ENCODE measurements at regions not wholly inside any gene's neighbourhood (a gene's known extent, or its start where the extent isn't known, plus 50 kb on each side); places are given as distances from the start of the nearest gene placed in this dataset.

- no peaks in the 10 kb centered on the region for H3K27me3 ChIP-seq (ENCODE audit: control insufficient read depth, insufficient read depth, low read length)
- no peak overlapping the region for H3K27ac ChIP-seq (ENCODE audit: insufficient read depth, low read length, poor library complexity, severe bottlenecking)
Measured at GRCh38 chr18:75895135-75895534, 467.6 kb upstream of the SMIM21 start.

GRCh38 chr18:75884728-75885127 lies 457.2 kb upstream of the SMIM21 start:
- Histone ChIP-seq H3K27ac (ENCODE audit: insufficient read depth, low read length, poor library complexity, severe bottlenecking) (no peak overlapping the region), H3K36me3 (ENCODE audit: control insufficient read depth, insufficient read depth, low read length) (no peaks in the 10 kb centered on the region), H3K4me1 (ENCODE audit: control insufficient read depth, insufficient read depth, low read length, poor library complexity, severe bottlenecking) (no peaks in the 10 kb centered on the region), H3K4me3 (ENCODE audit: low read depth, low read length) (no peak overlapping the region), H3K27me3 (ENCODE audit: control insufficient read depth, insufficient read depth, low read length) (no peaks in the 10 kb centered on the region), H3K9me3 (ENCODE audit: control insufficient read depth in 2 of 2, low read length in 2 of 2) (no peaks in the 10 kb centered on the region)
- H3K9me3 Mint-ChIP-seq = peaks cover 0 to 2% (median 0%) of the 10 kb centered on the region in 7 donors
- H3K27me3 Mint-ChIP-seq = no peaks in the 10 kb centered on the region
- no peaks in the 10 kb centered on the region for H3K4me1 Mint-ChIP-seq
- DNase-seq (no peak), ATAC-seq (ENCODE audit: low read depth in 2 of 2) (no peak)
- peak overlapping the region in 1 of 4 donors; percentile 1 for H3K4me3 Mint-ChIP-seq
- no peak overlapping the region for H3K27ac Mint-ChIP-seq
- no peaks in the 10 kb centered on the region for H3K36me3 Mint-ChIP-seq

More at GRCh38 chr18:75895135-75895534, 467.6 kb upstream of the SMIM21 start:
- DNase-seq (no peak), ATAC-seq (ENCODE audit: low read depth in 2 of 2) (no peak)
- Histone ChIP-seq H3K4me3 (ENCODE audit: low read depth, low read length) (no peak overlapping the region), H3K4me1 (ENCODE audit: control insufficient read depth, insufficient read depth, low read length, poor library complexity, severe bottlenecking) (no peaks in the 10 kb centered on the region), H3K9me3 (ENCODE audit: control insufficient read depth in 2 of 2, low read length in 2 of 2) (no peaks in the 10 kb centered on the region), H3K36me3 (ENCODE audit: control insufficient read depth, insufficient read depth, low read length) (no peaks in the 10 kb centered on the region)
- peaks cover 0 to 4% (median 0%) of the 10 kb centered on the region in 7 donors for H3K9me3 Mint-ChIP-seq
- no peak overlapping the region for H3K27ac Mint-ChIP-seq
- no peaks in the 10 kb centered on the region for H3K27me3 Mint-ChIP-seq
- no peak overlapping the region for H3K4me3 Mint-ChIP-seq
- H3K4me1 Mint-ChIP-seq = no peaks in the 10 kb centered on the region
- no peaks in the 10 kb centered on the region for H3K36me3 Mint-ChIP-seq

- H3K27ac Mint-ChIP-seq = no peak overlapping the region
- H3K4me1 Mint-ChIP-seq = no peaks in the 10 kb centered on the region
- Histone ChIP-seq H3K4me1 (ENCODE audit: control insufficient read depth, insufficient read depth, low read length, poor library complexity, severe bottlenecking) (no peaks in the 10 kb centered on the region), H3K9me3 (ENCODE audit: control insufficient read depth in 2 of 2, low read length in 2 of 2) (no peaks in the 10 kb centered on the region), H3K4me3 (ENCODE audit: low read depth, low read length) (no peak overlapping the region), H3K36me3 (ENCODE audit: control insufficient read depth, insufficient read depth, low read length) (no peaks in the 10 kb centered on the region), H3K27me3 (ENCODE audit: control insufficient read depth, insufficient read depth, low read length) (no peaks in the 10 kb centered on the region), H3K27ac (ENCODE audit: insufficient read depth, low read length, poor library complexity, severe bottlenecking) (no peak overlapping the region)
- DNase-seq = no peak
- no peak overlapping the region for H3K4me3 Mint-ChIP-seq
- H3K9me3 Mint-ChIP-seq = peaks cover 0 to 9% (median 4%) of the 10 kb centered on the region in 7 donors
- H3K27me3 Mint-ChIP-seq = peaks cover 4% of the 10 kb centered on the region
- ATAC-seq (ENCODE audit: low read depth in 2 of 2) = no peak
- H3K36me3 Mint-ChIP-seq = no peaks in the 10 kb centered on the region
Measured at GRCh38 chr18:75880925-75881504, 453.5 kb upstream of the SMIM21 start.

- H3K4me1 Mint-ChIP-seq = no peaks in the 10 kb centered on the region
- no peaks in the 10 kb centered on the region for H3K36me3 Mint-ChIP-seq
- no peak overlapping the region for H3K27ac Mint-ChIP-seq
- peaks cover 0 to 9% (median 4%) of the 10 kb centered on the region in 7 donors for H3K9me3 Mint-ChIP-seq
- no peaks in the 10 kb centered on the region for H3K36me3 ChIP-seq (ENCODE audit: control insufficient read depth, insufficient read depth, low read length)
- no peak overlapping the region for H3K4me3 Mint-ChIP-seq
- H3K4me1 ChIP-seq (ENCODE audit: control insufficient read depth, insufficient read depth, low read length, poor library complexity, severe bottlenecking) = no peaks in the 10 kb centered on the region
- H3K27ac ChIP-seq (ENCODE audit: insufficient read depth, low read length, poor library complexity, severe bottlenecking) = no peak overlapping the region
- H3K9me3 ChIP-seq (ENCODE audit: control insufficient read depth in 2 of 2, low read length in 2 of 2) = no peaks in the 10 kb centered on the region
- peaks cover 4% of the 10 kb centered on the region for H3K27me3 Mint-ChIP-seq
- no peak for DNase-seq
- H3K27me3 ChIP-seq (ENCODE audit: control insufficient read depth, insufficient read depth, low read length) = no peaks in the 10 kb centered on the region
- ATAC-seq (ENCODE audit: low read depth in 2 of 2) = no peak
- no peak overlapping the region for H3K4me3 ChIP-seq (ENCODE audit: low read depth, low read length)
Measured at GRCh38 chr18:75880266-75880665, 452.8 kb upstream of the SMIM21 start.

GRCh38 chr18:75879196-75879595 lies 451.7 kb upstream of the SMIM21 start:
- no peaks in the 10 kb centered on the region for H3K36me3 Mint-ChIP-seq
- Histone ChIP-seq H3K27ac (ENCODE audit: insufficient read depth, low read length, poor library complexity, severe bottlenecking) (no peak overlapping the region), H3K9me3 (ENCODE audit: control insufficient read depth in 2 of 2, low read length in 2 of 2) (no peaks in the 10 kb centered on the region), H3K27me3 (ENCODE audit: control insufficient read depth, insufficient read depth, low read length) (no peaks in the 10 kb centered on the region), H3K4me3 (ENCODE audit: low read depth, low read length) (no peak overlapping the region), H3K36me3 (ENCODE audit: control insufficient read depth, insufficient read depth, low read length) (no peaks in the 10 kb centered on the region), H3K4me1 (ENCODE audit: control insufficient read depth, insufficient read depth, low read length, poor library complexity, severe bottlenecking) (no peaks in the 10 kb centered on the region)
- H3K4me1 Mint-ChIP-seq = no peaks in the 10 kb centered on the region
- ATAC-seq (ENCODE audit: low read depth in 2 of 2) (no peak), DNase-seq (no peak)
- H3K27me3 Mint-ChIP-seq = peaks cover 4% of the 10 kb centered on the region
- H3K9me3 Mint-ChIP-seq = peaks cover 0 to 9% (median 4%) of the 10 kb centered on the region in 7 donors
- no peak overlapping the region for H3K4me3 Mint-ChIP-seq
- no peak overlapping the region for H3K27ac Mint-ChIP-seq

- H3K4me3 Mint-ChIP-seq = no peak overlapping the region
- DNase-seq (no peak), ATAC-seq (ENCODE audit: low read depth in 2 of 2) (no peak)
- no peaks in the 10 kb centered on the region for H3K4me1 Mint-ChIP-seq
- H3K27ac Mint-ChIP-seq = no peak overlapping the region
- H3K4me1 ChIP-seq (ENCODE audit: control insufficient read depth, insufficient read depth, low read length, poor library complexity, severe bottlenecking) = no peaks in the 10 kb centered on the region
- peaks cover 0 to 9% (median 5%) of the 10 kb centered on the region in 7 donors for H3K9me3 Mint-ChIP-seq
- no peak overlapping the region for H3K4me3 ChIP-seq (ENCODE audit: low read depth, low read length)
- H3K36me3 Mint-ChIP-seq = no peaks in the 10 kb centered on the region
- no peak overlapping the region for H3K27ac ChIP-seq (ENCODE audit: insufficient read depth, low read length, poor library complexity, severe bottlenecking)
- no peaks in the 10 kb centered on the region for H3K9me3 ChIP-seq (ENCODE audit: control insufficient read depth in 2 of 2, low read length in 2 of 2)
- H3K27me3 ChIP-seq (ENCODE audit: control insufficient read depth, insufficient read depth, low read length) = no peaks in the 10 kb centered on the region
- H3K27me3 Mint-ChIP-seq = peaks cover 4% of the 10 kb centered on the region
- H3K36me3 ChIP-seq (ENCODE audit: control insufficient read depth, insufficient read depth, low read length) = no peaks in the 10 kb centered on the region
Measured at GRCh38 chr18:75875559-75875958, 448.1 kb upstream of the SMIM21 start.

GRCh38 chr18:75874401-75875089 lies 447.0 kb upstream of the SMIM21 start:
- Histone ChIP-seq H3K27me3 (ENCODE audit: control insufficient read depth, insufficient read depth, low read length) (no peaks in the 10 kb centered on the region), H3K27ac (ENCODE audit: insufficient read depth, low read length, poor library complexity, severe bottlenecking) (no peak overlapping the region), H3K9me3 (ENCODE audit: control insufficient read depth in 2 of 2, low read length in 2 of 2) (no peaks in the 10 kb centered on the region), H3K4me1 (ENCODE audit: control insufficient read depth, insufficient read depth, low read length, poor library complexity, severe bottlenecking) (no peaks in the 10 kb centered on the region), H3K4me3 (ENCODE audit: low read depth, low read length) (no peak overlapping the region), H3K36me3 (ENCODE audit: control insufficient read depth, insufficient read depth, low read length) (no peaks in the 10 kb centered on the region)
- ATAC-seq (ENCODE audit: low read depth in 2 of 2) = no peak
- no peak overlapping the region for H3K27ac Mint-ChIP-seq
- H3K9me3 Mint-ChIP-seq = peaks cover 0 to 9% (median 5%) of the 10 kb centered on the region in 7 donors
- H3K27me3 Mint-ChIP-seq = peaks cover 3% of the 10 kb centered on the region
- H3K36me3 Mint-ChIP-seq = no peaks in the 10 kb centered on the region
- no peaks in the 10 kb centered on the region for H3K4me1 Mint-ChIP-seq
- no peak overlapping the region for H3K4me3 Mint-ChIP-seq
- DNase-seq = no peak

GRCh38 chr18:75871596-75871995 lies 444.1 kb upstream of the SMIM21 start:
- ATAC-seq (ENCODE audit: low read depth in 2 of 2) = no peak
- Mint-ChIP-seq H3K27me3 (no peaks in the 10 kb centered on the region), H3K4me3 (no peak overlapping the region), H3K27ac (no peak overlapping the region), H3K4me1 (no peaks in the 10 kb centered on the region), H3K36me3 (no peaks in the 10 kb centered on the region), H3K9me3 (peaks cover 0 to 7% (median 0%) of the 10 kb centered on the region in 7 donors)
- H3K9me3 ChIP-seq (ENCODE audit: control insufficient read depth in 2 of 2, low read length in 2 of 2) = no peaks in the 10 kb centered on the region
- H3K36me3 ChIP-seq (ENCODE audit: control insufficient read depth, insufficient read depth, low read length) = no peaks in the 10 kb centered on the region
- DNase-seq = no peak
- no peaks in the 10 kb centered on the region for H3K4me1 ChIP-seq (ENCODE audit: control insufficient read depth, insufficient read depth, low read length, poor library complexity, severe bottlenecking)
- H3K4me3 ChIP-seq (ENCODE audit: low read depth, low read length) = no peak overlapping the region
- no peaks in the 10 kb centered on the region for H3K27me3 ChIP-seq (ENCODE audit: control insufficient read depth, insufficient read depth, low read length)
- H3K27ac ChIP-seq (ENCODE audit: insufficient read depth, low read length, poor library complexity, severe bottlenecking) = no peak overlapping the region
